Esophagus (tissue), 2 donors: ENCODE measurements at regions not wholly inside any gene's neighbourhood (a gene's known extent, or its start where the extent isn't known, plus 50 kb on each side); places are given as distances from the start of the nearest gene placed in this dataset.
"Not testable (repeated sequence)": the region's sequence is repeated elsewhere in the genome, so short reads cannot be mapped to it uniquely, and the experiment has no call there.

Source experiments
- H3K27ac ChIP-seq, 2 donors: one replicate each; pipeline ENCODE4 v1.5.1; 2013; ENCODE audit warnings: low read depth in 2 of 2, mild to moderate bottlenecking in 2 of 2, inconsistent platforms in 1 of 2, low read length in 1 of 2, moderate library complexity in 1 of 2
- H3K27me3 ChIP-seq, 2 donors: one replicate each; pipeline ENCODE4 v1.6.1; 2013; ENCODE audit warnings: low read length in 2 of 2, control low read depth in 1 of 2, mild to moderate bottlenecking in 1 of 2; ENCODE audit not compliant: insufficient read depth in 2 of 2, control insufficient read depth in 1 of 2
- H3K36me3 ChIP-seq, 2 donors: one replicate each; pipeline ENCODE4 v1.6.1; 2013; ENCODE audit warnings: low read length in 1 of 2; ENCODE audit not compliant: control insufficient read depth in 2 of 2, insufficient read depth in 2 of 2
- H3K4me1 ChIP-seq, 2 donors: one replicate each; pipeline ENCODE4 v1.6.1; 2013; ENCODE audit warnings: low read length in 1 of 2; ENCODE audit not compliant: control insufficient read depth in 2 of 2, insufficient read depth in 2 of 2
- H3K4me3 ChIP-seq, 2 donors: one replicate each; pipeline ENCODE4 v1.5.1; 2013; ENCODE audit warnings: low read length in 2 of 2, mild to moderate bottlenecking in 2 of 2, low read depth in 1 of 2, moderate library complexity in 1 of 2
- H3K9me3 ChIP-seq, 2 donors: one replicate each; pipeline ENCODE4 v1.6.1; 2013; ENCODE audit warnings: mild to moderate bottlenecking in 2 of 2, low read depth in 1 of 2, low read length in 1 of 2, moderate library complexity in 1 of 2; ENCODE audit not compliant: control insufficient read depth in 2 of 2, insufficient read depth in 1 of 2
- WGBS, 2 donors: extraction: QIAGEN DNeasy Blood & Tissue Kit; methylation state at CpG; one replicate each; pipeline ENCODE4 v1.1.7; 2013; 5-methylcytosine and 5-hydroxymethylcytosine counted together
- donor health status: healthy with polysubstance abuse.
- donor health status: Bipolar disorder and iron deficiency.

DNA sequence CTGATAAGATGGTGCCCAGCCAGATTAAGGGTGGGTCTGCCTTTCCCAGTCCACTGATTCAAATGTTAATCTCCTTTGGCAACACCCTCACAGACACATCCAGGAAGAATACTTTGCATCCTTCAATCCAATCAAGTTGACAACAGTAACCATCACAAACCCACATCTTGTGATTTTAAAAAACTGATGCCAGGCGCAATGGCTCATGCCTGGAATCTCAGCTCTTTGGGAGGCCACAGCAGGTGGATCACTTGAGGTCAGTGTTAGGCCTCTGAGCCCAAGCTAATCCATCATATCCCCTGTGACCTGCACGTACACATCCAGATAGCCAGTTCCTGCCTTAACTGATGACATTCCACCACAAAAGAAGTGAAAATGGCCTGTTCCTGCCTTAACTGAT is 74.9 kb upstream of the ZNF462 start:
- 32 to 55% methylated on average over 2 of the region's 2 CpGs for WGBS, 2 donors
- not testable (repeated sequence) for H3K27me3 ChIP-seq, H3K36me3 ChIP-seq, H3K4me1 ChIP-seq, H3K27ac ChIP-seq, H3K9me3 ChIP-seq, H3K4me3 ChIP-seq

DNA sequence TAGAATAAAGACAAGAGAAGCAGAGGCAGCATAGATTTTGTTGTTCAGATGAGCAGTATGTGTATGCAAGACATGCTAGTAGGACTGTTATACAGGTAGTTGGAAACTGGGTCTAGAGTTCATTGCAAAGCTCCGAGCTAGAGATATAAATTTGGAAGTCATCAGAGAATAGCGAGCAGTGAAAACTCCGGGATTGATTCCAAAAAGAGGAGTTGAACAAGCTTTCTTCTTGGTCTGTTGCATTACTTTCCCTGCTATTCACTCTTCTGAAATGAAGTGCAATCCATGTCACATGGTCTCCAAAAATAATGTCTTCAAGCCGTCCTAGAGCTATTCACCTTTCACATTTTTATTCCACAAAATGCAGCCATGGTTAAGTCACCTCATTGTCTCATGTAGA is 67.9 kb upstream of the ZNF462 start:
- H3K27ac ChIP-seq, result no peak overlapping the region
- H3K4me1 ChIP-seq, result no peaks in the 10 kb centered on the region
- no peak overlapping the region for H3K4me3 ChIP-seq
- no peaks in the 10 kb centered on the region for H3K36me3 ChIP-seq
- no peaks in the 10 kb centered on the region for H3K9me3 ChIP-seq
- H3K27me3 ChIP-seq, result no peaks in the 10 kb centered on the region
- WGBS, 2 donors, result 77 to 80% methylated on average over 4 of the region's 4 CpGs

DNA sequence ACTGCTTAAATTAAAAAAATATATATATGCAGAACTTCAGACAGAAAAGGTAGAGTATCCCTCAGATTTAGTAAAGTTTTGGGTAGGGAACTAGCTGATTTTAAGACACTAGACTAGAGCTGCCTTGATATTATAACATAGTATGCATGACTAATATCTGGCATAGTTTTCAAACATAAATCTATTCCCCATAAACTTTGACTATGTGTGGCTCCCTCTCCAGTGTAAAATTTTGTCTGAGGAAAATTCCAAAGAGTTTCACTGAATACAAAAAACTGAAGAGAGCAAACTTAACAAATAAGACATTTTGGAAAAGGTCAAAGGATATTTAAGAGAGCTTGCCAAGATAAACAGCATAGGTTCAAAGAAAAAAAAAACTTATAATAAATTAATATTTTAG is 66.2 kb upstream of the ZNF462 start:
- Histone ChIP-seq H3K27ac (no peak overlapping the region), H3K9me3 (no peaks in the 10 kb centered on the region)

DNA sequence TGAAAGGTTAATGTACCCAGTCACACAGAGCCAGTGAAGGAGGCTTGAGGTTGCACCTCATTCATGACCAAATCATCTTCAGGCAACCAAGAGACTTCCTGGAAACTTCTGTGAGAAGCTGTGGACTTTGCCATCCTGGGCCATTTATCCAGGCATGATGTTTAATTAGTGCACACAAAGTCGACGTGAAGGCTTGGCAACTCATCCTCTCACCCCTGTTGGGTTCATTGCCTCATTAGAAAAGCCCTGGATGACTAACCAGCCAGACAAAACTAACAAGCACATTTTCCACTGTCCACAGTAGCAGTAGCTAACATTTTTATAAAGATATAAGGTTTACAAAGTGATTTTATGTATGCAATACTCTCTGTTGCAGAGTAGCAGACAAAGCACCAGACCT is 65.7 kb upstream of the ZNF462 start:
- H3K27ac ChIP-seq, result no peak overlapping the region
- H3K9me3 ChIP-seq, result no peaks in the 10 kb centered on the region
- WGBS, 2 donors, result 44 to 54% methylated on average over 2 of the region's 2 CpGs
- H3K4me1 ChIP-seq, result no peaks in the 10 kb centered on the region
- no peaks in the 10 kb centered on the region for H3K27me3 ChIP-seq
- no peaks in the 10 kb centered on the region for H3K36me3 ChIP-seq
- no peak overlapping the region for H3K4me3 ChIP-seq

More for the DNA sequence above, 66.2 kb upstream of the ZNF462 start:
- no peaks in the 10 kb centered on the region for H3K4me1 ChIP-seq
- H3K27me3 ChIP-seq, result no peaks in the 10 kb centered on the region
- no peaks in the 10 kb centered on the region for H3K36me3 ChIP-seq
- no peak overlapping the region for H3K4me3 ChIP-seq

DNA sequence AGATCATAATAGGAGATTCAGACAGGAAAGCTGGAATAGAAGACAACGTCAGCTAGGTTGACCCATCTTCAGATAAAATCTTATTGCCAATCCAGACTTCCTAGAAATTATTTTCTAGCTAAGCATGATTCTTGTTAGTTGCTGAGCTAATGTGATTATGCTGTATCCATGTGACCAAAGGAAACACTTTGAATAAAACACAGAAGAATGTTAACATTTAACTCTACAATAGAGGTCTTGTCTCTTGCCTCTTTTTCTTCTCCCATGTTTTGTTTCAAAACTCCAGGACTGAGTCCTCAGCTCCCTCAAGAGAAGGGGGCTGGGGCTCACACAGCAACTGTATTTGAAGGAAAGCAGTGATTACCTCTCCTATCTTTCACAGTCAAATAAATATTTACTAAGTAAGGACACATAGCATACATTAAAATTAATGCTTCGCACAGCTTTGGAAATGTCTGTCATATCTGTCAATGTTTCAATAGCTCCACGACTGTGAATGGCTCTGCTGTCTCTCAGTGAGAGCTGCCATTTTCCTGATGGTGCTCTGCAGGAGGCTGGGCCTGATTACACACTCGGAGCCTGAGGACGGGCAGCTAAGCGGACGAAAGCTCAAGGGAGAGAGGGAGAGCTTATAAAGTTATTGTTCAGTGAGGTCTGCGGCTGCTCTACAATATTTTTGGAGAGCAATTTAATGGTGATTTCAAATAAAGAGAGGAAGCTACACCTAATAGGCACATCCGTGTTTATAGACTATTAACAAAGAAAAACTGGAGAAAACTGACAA is 64.8 kb upstream of the ZNF462 start:
- Histone ChIP-seq H3K9me3 (no peaks in the 10 kb centered on the region), H3K4me1 (no peaks in the 10 kb centered on the region), H3K4me3 (no peak overlapping the region), H3K27ac (no peak overlapping the region), H3K27me3 (no peaks in the 10 kb centered on the region), H3K36me3 (no peaks in the 10 kb centered on the region)
- WGBS, 2 donors, result 75 to 78% methylated on average over 9 of the region's 9 CpGs

DNA sequence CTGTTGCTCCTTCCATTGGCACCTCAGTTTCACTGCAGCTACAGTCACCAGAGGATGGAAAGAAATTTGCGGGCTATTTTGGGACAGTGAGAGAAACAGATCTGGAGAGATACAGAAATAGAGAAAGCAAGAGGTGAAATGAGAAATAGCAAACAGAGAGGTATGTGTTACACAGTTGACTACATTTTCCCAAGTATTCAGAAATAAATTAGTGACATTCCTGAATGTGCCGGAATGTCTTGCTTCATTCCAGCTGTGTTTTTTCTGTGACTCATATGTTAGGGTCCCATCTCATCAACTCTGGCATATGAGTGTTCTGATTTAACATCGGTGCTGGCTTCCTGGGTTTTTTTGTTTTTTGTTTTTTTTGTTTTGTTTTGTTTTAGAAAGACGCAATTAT is 63.8 kb upstream of the ZNF462 start:
- 63% methylated on average over 4 of the region's 4 CpGs for WGBS, 2 donors
- no peaks in the 10 kb centered on the region for H3K9me3 ChIP-seq
- no peak overlapping the region for H3K27ac ChIP-seq
- H3K4me3 ChIP-seq, result no peak overlapping the region
- H3K4me1 ChIP-seq, result no peaks in the 10 kb centered on the region
- H3K36me3 ChIP-seq, result no peaks in the 10 kb centered on the region
- H3K27me3 ChIP-seq, result no peaks in the 10 kb centered on the region

DNA sequence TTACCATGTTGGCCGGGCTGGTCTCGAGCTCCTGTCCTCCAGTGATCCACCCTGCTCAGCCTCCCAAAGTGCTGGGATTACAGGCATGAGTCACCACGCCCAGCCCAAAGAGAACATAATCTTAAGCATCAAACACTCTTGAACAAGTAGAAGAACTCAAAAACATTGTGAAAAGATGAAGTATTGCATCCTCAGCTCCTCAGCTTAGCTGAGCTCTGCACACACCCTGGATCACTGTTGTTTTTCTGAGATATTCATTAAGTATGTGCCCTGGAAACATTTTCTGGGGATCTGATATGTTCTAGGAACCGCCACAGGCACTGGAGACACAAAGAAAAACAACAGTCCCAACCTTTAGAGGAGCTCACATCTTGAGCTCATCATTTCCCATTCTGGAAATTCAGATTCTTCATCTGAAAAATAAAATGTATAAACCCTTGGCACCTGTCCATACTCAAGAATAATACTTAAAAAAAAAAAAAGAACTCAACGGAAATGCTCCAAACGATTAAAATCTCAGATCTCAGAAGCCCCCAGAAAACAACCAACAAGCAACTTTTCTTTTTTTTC is 62.2 kb upstream of the ZNF462 start:
- Histone ChIP-seq H3K4me1 (no peaks in the 10 kb centered on the region), H3K27ac (no peak overlapping the region)
- WGBS, 2 donors, result 78 to 80% methylated on average over 6 of the region's 6 CpGs

DNA sequence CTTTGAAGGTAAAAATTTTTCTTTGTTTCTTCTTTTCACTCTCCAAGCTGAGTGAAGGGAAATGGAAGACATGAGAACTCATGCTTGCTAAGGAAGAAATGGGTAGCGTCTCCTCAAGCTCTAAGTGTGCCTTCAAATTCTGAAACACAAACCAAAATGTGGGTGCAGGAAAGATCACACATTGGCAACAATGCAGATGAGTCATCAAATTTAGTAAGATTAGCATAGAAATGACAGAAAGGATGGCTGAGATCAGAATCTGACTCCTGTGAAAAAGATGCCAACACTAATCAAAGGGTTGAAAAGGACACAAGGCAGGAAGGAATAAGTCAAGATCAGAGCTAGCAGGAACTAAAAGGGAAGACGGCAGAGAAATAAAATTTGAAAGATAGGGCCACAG is 61.1 kb upstream of the ZNF462 start:
- Histone ChIP-seq H3K27ac (no peak overlapping the region), H3K9me3 (no peaks in the 10 kb centered on the region), H3K4me3 (no peak overlapping the region), H3K36me3 (no peaks in the 10 kb centered on the region), H3K27me3 (no peaks in the 10 kb centered on the region), H3K4me1 (no peaks in the 10 kb centered on the region)
- WGBS, 2 donors, result 81 to 86% methylated on average over 2 of the region's 2 CpGs

More for the DNA sequence above, 62.2 kb upstream of the ZNF462 start:
- Histone ChIP-seq H3K36me3 (no peaks in the 10 kb centered on the region), H3K9me3 (no peaks in the 10 kb centered on the region), H3K27me3 (no peaks in the 10 kb centered on the region), H3K4me3 (no peak overlapping the region)
